Lower leg skin (tissue), 3 donors: ENCODE measurements at regions not wholly inside any gene's neighbourhood (a gene's known extent, or its start where the extent isn't known, plus 50 kb on each side); places are given as distances from the start of the nearest gene placed in this dataset.
"Not testable (repeated sequence)": the region's sequence is repeated elsewhere in the genome, so short reads cannot be mapped to it uniquely, and the experiment has no call there.

ENCODE experiments used
- POLR2A ChIP-seq, 2 donors: fragments of 450-650 bp; IDR thresholded peaks; one replicate each; pipeline ENCODE4 v1.6.1; 2016 to 2017; ENCODE audit warnings: antibody characterized with exemption in 2 of 2, mild to moderate bottlenecking in 1 of 2, moderate library complexity in 1 of 2
- TF ChIP-seq, protein P1 (sequence below), 3 donors: fragments of 450-650 bp; IDR thresholded peaks; one replicate each; pipeline ENCODE4 v1.5.1; 2016; ENCODE audit warnings: antibody characterized with exemption in 3 of 3, mild to moderate bottlenecking in 3 of 3, moderate library complexity in 2 of 3

DNA sequence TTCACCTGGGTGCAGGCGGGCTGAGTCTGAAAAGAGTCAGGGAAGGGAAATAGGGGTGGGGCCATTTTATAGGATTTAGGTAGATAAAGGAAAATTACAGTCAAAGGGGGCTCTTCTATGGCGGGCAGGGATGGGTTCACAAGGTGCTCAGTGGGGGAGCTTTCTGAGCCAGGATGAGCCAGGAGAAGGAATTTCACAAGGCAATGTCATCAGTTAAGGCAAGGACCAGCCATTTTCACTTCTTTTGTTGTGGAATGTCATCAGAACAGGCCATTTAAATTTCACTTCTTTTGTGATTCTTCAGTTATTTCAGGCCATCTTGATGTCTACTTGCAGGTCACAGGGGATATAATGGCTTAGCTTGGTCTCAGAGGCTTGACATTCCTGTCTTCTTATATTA is 66.4 kb downstream of the PPIAL4A start:
- TF ChIP-seq, protein P1, sequence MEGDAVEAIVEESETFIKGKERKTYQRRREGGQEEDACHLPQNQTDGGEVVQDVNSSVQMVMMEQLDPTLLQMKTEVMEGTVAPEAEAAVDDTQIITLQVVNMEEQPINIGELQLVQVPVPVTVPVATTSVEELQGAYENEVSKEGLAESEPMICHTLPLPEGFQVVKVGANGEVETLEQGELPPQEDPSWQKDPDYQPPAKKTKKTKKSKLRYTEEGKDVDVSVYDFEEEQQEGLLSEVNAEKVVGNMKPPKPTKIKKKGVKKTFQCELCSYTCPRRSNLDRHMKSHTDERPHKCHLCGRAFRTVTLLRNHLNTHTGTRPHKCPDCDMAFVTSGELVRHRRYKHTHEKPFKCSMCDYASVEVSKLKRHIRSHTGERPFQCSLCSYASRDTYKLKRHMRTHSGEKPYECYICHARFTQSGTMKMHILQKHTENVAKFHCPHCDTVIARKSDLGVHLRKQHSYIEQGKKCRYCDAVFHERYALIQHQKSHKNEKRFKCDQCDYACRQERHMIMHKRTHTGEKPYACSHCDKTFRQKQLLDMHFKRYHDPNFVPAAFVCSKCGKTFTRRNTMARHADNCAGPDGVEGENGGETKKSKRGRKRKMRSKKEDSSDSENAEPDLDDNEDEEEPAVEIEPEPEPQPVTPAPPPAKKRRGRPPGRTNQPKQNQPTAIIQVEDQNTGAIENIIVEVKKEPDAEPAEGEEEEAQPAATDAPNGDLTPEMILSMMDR (IDR thresholded peaks at IDR 0.05) = not testable (repeated sequence)
- TF ChIP-seq POLR2A (IDR thresholded peaks at IDR 0.05) = not testable (repeated sequence)
